ENCODE measurements at regions not wholly inside any gene's neighbourhood (a gene's known extent, or its start where the extent isn't known, plus 50 kb on each side); places are given as distances from the start of the nearest gene placed in this dataset.
"Not testable (repeated sequence)": the region's sequence is repeated elsewhere in the genome, so short reads cannot be mapped to it uniquely, and the experiment has no call there.

- H3K9me3 Mint-ChIP-seq; ATAC-seq; DNase-seq (ENCODE audit: low spot score in 2 of 2); H3K4me1 Mint-ChIP-seq; H3K4me3 Mint-ChIP-seq; H3K27ac Mint-ChIP-seq; H3K36me3 Mint-ChIP-seq: not testable (repeated sequence)
Measured at GRCh38 chr11:93065074-93065674, 95.7 kb downstream of the MTNR1B start.

DNA sequence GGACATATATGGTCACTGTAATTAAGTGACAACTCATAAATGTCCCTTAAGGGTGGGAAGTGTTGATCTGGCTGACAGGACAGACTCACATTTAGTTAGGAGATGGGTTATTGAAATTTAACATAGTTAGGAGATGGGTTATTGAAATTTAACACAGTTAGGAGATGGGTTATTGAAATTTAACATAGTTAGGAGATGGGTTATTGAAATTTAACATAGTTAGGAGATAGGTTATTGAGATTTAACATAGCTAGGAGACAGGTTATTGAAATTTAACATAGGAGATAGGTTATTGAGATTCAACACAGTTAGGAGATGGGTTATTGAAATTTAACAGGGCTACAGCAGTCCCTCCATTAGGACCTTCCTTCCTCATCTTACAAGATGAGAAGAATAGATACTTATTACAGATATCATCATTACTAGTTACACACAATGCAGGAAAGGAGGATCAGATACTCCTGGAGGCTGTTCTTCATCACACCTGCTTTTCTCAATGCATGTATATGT is 98.5 kb downstream of the MTNR1B start:
- Mint-ChIP-seq H3K4me1 (no peaks in the 10 kb centered on the region), H3K36me3 (no peaks in the 10 kb centered on the region), H3K27ac (no peak overlapping the region), H3K4me3 (no peak overlapping the region), H3K9me3 (no peaks in the 10 kb centered on the region)
- ATAC-seq: no peak
- DNase-seq (ENCODE audit: low spot score in 2 of 2): no peak

DNA sequence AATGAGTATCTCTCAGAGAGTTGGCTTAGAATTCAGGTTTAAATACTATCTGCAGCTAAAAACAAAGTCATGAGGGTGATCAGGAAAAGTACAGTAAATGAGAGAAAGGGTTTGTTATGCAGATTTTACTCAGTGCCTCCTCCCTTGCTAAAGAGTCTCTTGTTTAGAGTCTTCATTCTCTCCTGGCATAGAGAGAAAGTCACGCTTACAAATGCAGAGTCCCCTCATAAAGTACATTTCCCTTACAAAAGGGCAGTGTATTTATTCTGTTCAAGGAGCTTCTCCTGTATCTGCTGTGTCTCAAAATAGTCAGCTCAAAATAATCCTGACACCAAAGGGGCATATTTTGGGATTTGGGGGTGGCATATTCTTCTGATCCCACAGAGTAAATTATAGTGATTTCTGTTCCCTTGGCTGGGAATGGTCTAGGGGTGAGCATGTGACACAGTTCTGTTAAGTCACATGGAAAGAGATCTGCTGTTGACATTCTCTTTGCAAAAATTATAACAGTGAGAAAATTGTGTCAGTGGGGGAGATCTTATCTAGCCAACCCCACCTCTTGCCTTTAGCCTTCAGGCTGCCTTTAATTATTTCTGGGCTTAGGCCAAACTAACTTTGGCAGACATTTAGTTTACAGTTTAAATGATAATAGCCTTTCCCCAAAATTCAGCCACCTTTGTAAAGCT is 102.9 kb downstream of the MTNR1B start:
- Mint-ChIP-seq H3K36me3 (no peaks in the 10 kb centered on the region), H3K27ac (no peak overlapping the region), H3K9me3 (peaks cover 2% of the 10 kb centered on the region), H3K4me3 (no peak overlapping the region), H3K4me1 (no peaks in the 10 kb centered on the region)
- no peak for ATAC-seq
- no peak for DNase-seq (ENCODE audit: low spot score in 2 of 2)

- H3K4me1 Mint-ChIP-seq: no peaks in the 10 kb centered on the region
- DNase-seq (ENCODE audit: low spot score in 2 of 2): no peak
- peaks cover 2% of the 10 kb centered on the region for H3K9me3 Mint-ChIP-seq
- no peak overlapping the region for H3K4me3 Mint-ChIP-seq
- no peaks in the 10 kb centered on the region for H3K36me3 Mint-ChIP-seq
- ATAC-seq: no peak
- no peak overlapping the region for H3K27ac Mint-ChIP-seq
Measured at GRCh38 chr11:93073026-93073425, 103.6 kb downstream of the MTNR1B start.

GRCh38 chr11:93073508-93074280 is 104.2 kb downstream of the MTNR1B start:
- ATAC-seq: no peak
- H3K4me3 Mint-ChIP-seq: no peak overlapping the region
- DNase-seq (ENCODE audit: low spot score in 2 of 2): no peak
- no peaks in the 10 kb centered on the region for H3K36me3 Mint-ChIP-seq
- H3K9me3 Mint-ChIP-seq: peaks cover 2% of the 10 kb centered on the region
- H3K4me1 Mint-ChIP-seq: no peaks in the 10 kb centered on the region
- no peak overlapping the region for H3K27ac Mint-ChIP-seq

- Mint-ChIP-seq H3K4me3 (no peak overlapping the region), H3K27ac (no peak overlapping the region), H3K36me3 (no peaks in the 10 kb centered on the region), H3K9me3 (peaks cover 2% of the 10 kb centered on the region), H3K4me1 (no peaks in the 10 kb centered on the region)
- DNase-seq (ENCODE audit: low spot score in 2 of 2) (no peak), ATAC-seq (no peak)
Measured at GRCh38 chr11:93074352-93074751, 104.9 kb downstream of the MTNR1B start.

DNA sequence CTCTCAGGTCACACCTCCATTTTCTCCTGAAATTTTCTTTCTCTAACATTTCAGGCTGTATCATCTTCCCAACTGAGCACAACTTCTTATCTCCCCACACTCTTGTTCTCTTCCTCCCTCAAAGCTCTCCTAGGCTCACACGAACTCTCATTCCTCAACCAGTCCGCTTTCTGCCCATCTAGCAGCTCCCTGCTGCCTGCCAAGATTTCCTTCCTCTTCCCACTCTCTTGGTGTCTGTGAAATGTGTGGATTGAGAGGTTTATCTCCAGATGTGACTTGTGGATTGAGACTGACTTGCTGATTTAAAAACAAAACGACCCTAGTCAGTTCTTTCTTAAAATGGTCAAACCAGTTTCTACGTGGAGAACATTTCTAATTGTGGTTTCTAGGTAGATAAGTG is 106.3 kb downstream of the MTNR1B start:
- Mint-ChIP-seq H3K4me1 (no peaks in the 10 kb centered on the region), H3K9me3 (peaks cover 2% of the 10 kb centered on the region), H3K4me3 (no peak overlapping the region), H3K36me3 (no peaks in the 10 kb centered on the region), H3K27ac (no peak overlapping the region)
- DNase-seq (ENCODE audit: low spot score in 2 of 2) (no peak), ATAC-seq (no peak)

- Mint-ChIP-seq H3K4me3 (no peak overlapping the region), H3K4me1 (no peaks in the 10 kb centered on the region), H3K9me3 (no peaks in the 10 kb centered on the region), H3K36me3 (no peaks in the 10 kb centered on the region), H3K27ac (no peak overlapping the region)
- ATAC-seq: no peak
- DNase-seq (ENCODE audit: low spot score in 2 of 2): no peak
Measured at GRCh38 chr11:93080146-93080759, 110.8 kb downstream of the MTNR1B start.

DNA sequence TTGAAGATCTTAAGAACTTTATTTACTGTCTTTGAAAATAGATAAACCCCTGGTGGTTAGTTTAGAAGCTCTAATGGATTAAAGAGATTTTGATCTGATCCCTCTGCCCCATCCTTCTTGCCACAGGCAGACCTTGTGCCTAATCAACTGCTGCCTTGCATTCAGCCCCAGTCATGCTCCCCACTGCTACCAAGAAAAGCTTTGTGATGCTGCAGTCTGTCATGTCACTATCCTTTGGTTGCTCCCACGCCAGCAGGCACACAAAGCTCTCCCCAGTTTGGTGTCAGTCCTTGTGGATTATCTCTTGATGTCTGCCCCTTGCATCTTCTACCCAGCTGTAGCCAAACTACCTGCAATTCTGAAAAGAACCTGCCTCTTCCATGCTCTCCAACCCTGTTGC is 112.2 kb downstream of the MTNR1B start:
- ATAC-seq: no peak

GRCh38 chr11:93082900-93083299 is 113.4 kb downstream of the MTNR1B start:
- Mint-ChIP-seq H3K4me1 (no peaks in the 10 kb centered on the region), H3K36me3 (no peaks in the 10 kb centered on the region), H3K27ac (no peak overlapping the region), H3K4me3 (no peak overlapping the region), H3K9me3 (no peaks in the 10 kb centered on the region)
- DNase-seq (ENCODE audit: low spot score in 2 of 2) (no peak), ATAC-seq (peak; percentile 52)

More for the DNA sequence above, 112.2 kb downstream of the MTNR1B start:
- H3K36me3 Mint-ChIP-seq: no peaks in the 10 kb centered on the region
- H3K9me3 Mint-ChIP-seq: no peaks in the 10 kb centered on the region
- H3K4me1 Mint-ChIP-seq: no peaks in the 10 kb centered on the region
- H3K27ac Mint-ChIP-seq: no peak overlapping the region
- no peak overlapping the region for H3K4me3 Mint-ChIP-seq
- no peak for DNase-seq (ENCODE audit: low spot score in 2 of 2)

GRCh38 chr11:93084727-93085505 is 112.9 kb downstream of the SLC36A4 start:
- Mint-ChIP-seq H3K27ac (no peak overlapping the region), H3K9me3 (no peaks in the 10 kb centered on the region), H3K36me3 (no peaks in the 10 kb centered on the region), H3K4me1 (no peaks in the 10 kb centered on the region), H3K4me3 (no peak overlapping the region)
- ATAC-seq: no peak
- no peak for DNase-seq (ENCODE audit: low spot score in 2 of 2)

DNA sequence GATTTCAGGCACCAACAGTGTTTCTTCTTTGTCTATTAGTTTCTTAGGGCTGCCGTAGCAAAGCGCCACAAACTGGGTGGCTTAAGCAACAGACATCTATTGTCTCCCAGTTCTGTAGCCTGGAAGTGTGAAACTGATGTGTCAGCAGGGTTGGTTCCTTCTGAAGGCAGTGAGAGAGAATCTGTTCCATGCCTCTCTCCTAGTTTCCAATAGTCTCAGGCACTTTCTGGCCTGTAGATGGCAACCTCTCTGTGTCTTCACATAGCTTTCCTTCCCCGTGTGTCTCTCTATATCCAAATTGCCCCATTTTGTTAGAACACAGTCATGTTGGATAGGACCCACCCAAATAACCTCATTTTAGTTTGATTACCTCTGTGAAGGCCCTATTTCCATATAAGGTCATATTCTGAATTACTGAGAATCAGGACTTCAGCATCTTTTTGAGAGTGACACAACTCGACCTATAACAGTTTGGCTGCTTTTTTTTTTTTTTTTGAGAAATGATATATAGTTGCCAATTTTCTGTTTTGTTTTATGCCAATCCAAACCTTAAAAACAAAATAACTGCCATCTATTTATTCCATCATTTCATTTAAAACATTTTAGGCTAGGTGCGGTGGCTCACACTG is 108.2 kb downstream of the SLC36A4 start:
- DNase-seq (ENCODE audit: low spot score in 2 of 2): no peak

More for the DNA sequence above, 108.2 kb downstream of the SLC36A4 start:
- no peak overlapping the region for H3K27ac Mint-ChIP-seq
- H3K4me1 Mint-ChIP-seq: no peaks in the 10 kb centered on the region
- ATAC-seq: peak; percentile 47
- H3K9me3 Mint-ChIP-seq: peaks cover 2% of the 10 kb centered on the region
- H3K36me3 Mint-ChIP-seq: no peaks in the 10 kb centered on the region
- H3K4me3 Mint-ChIP-seq: no peak overlapping the region
